ENCODE measurements at regions not wholly inside any gene's neighbourhood (a gene's known extent, or its start where the extent isn't known, plus 50 kb on each side); places are given as distances from the start of the nearest gene placed in this dataset.

DNA sequence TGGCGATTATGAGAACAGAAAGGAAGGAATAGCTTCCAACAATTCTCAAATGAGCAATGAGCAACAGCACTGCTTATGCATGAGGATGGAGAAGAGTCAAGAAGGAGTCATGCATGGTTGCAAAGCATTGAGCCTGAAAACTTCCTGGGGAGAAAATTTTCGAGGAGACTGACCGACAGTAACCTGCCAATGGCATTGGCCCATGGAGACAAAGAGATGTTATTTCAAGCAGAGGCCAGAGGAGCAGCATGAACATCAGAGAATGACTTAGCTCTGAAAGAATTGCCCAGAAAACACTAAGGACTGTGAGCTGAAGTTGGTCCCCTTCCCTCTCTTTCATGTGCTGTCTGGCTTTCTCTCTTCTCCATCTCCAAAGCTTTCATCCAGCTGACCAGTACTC is 343.4 kb downstream of the ADAMTS20 start:
- H3K27ac ChIP-seq (ENCODE audit: low read depth, low read length) = peak overlapping the region; percentile 91
- no peaks in the 10 kb centered on the region for H3K79me2 ChIP-seq (ENCODE audit: insufficient read depth, low read length)
- no peaks in the 10 kb centered on the region for H3K36me3 ChIP-seq (ENCODE audit: insufficient read depth, low read length)
- H3K9ac ChIP-seq (ENCODE audit: low read length) = peak overlapping the region; percentile 56
- Mint-ChIP-seq H3K4me1 (ENCODE audit: low read depth, unreplicated experiment) (peaks cover 27% of the 10 kb centered on the region), H3K4me3 (ENCODE audit: unreplicated experiment) (no peak overlapping the region), H3K36me3 (ENCODE audit: low read depth, unreplicated experiment) (no peaks in the 10 kb centered on the region), H3K27me3 (ENCODE audit: low read depth, unreplicated experiment) (no peaks in the 10 kb centered on the region), H3K27ac (ENCODE audit: unreplicated experiment) (no peak overlapping the region), H3K9me3 (ENCODE audit: unreplicated experiment) (no peaks in the 10 kb centered on the region)
- H3K27me3 ChIP-seq (ENCODE audit: insufficient read depth, low read length) = no peaks in the 10 kb centered on the region
- no peak for TF ChIP-seq EZH2 (IDR thresholded peaks at IDR 0.05; ENCODE audit: insufficient read depth, low read length)
- TF ChIP-seq, protein P1, sequence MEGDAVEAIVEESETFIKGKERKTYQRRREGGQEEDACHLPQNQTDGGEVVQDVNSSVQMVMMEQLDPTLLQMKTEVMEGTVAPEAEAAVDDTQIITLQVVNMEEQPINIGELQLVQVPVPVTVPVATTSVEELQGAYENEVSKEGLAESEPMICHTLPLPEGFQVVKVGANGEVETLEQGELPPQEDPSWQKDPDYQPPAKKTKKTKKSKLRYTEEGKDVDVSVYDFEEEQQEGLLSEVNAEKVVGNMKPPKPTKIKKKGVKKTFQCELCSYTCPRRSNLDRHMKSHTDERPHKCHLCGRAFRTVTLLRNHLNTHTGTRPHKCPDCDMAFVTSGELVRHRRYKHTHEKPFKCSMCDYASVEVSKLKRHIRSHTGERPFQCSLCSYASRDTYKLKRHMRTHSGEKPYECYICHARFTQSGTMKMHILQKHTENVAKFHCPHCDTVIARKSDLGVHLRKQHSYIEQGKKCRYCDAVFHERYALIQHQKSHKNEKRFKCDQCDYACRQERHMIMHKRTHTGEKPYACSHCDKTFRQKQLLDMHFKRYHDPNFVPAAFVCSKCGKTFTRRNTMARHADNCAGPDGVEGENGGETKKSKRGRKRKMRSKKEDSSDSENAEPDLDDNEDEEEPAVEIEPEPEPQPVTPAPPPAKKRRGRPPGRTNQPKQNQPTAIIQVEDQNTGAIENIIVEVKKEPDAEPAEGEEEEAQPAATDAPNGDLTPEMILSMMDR (IDR thresholded peaks at IDR 0.05; ENCODE audit: insufficient read depth, low read depth, low read length) = no peak
- H3K4me3 ChIP-seq (ENCODE audit: insufficient read depth, low read depth, low read length) = no peak overlapping the region
- no peaks in the 10 kb centered on the region for H3K9me3 ChIP-seq (ENCODE audit: insufficient read depth, low read depth, low read length)
- no peaks in the 10 kb centered on the region for H4K20me1 ChIP-seq (ENCODE audit: insufficient read depth, low read length)
- H3K4me1 ChIP-seq (ENCODE audit: insufficient read depth, low read length) = peaks cover 36% of the 10 kb centered on the region
- H2AFZ ChIP-seq (ENCODE audit: low read depth, low read length) = no peak overlapping the region
- peak overlapping the region; percentile 31 for H3K4me2 ChIP-seq (ENCODE audit: low read length)
- peak; percentile 80 for FAIRE-seq
- peak; percentile 74 for DNase-seq (ENCODE audit: low read depth)

DNA sequence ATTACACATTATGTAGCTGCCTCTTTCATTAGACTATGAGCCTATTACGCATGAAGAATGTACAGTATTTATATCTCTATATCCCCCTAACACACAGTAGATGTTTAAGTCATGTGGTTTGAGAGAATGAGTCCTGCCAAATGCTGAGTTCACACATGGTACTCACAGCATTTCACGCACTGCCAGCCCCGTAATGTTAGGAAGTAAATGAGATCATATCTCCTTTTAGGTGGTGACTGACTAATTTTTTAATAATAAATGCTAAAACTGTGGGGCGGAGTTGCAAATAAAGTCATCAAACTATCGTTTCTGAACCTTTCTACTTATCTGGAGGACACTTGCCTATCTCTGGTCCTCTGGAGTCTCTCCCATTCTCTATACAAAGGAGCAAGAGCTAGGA is 343.8 kb downstream of the ADAMTS20 start:
- no peak for FAIRE-seq
- no peak overlapping the region for H3K4me3 ChIP-seq (ENCODE audit: insufficient read depth, low read depth, low read length)
- no peaks in the 10 kb centered on the region for H3K79me2 ChIP-seq (ENCODE audit: insufficient read depth, low read length)
- no peaks in the 10 kb centered on the region for H3K36me3 ChIP-seq (ENCODE audit: insufficient read depth, low read length)
- no peaks in the 10 kb centered on the region for H3K27me3 ChIP-seq (ENCODE audit: insufficient read depth, low read length)
- peak overlapping the region; percentile 56 for H3K9ac ChIP-seq (ENCODE audit: low read length)
- no peaks in the 10 kb centered on the region for H4K20me1 ChIP-seq (ENCODE audit: insufficient read depth, low read length)
- no peak overlapping the region for H3K4me3 Mint-ChIP-seq (ENCODE audit: unreplicated experiment)
- H3K36me3 Mint-ChIP-seq (ENCODE audit: low read depth, unreplicated experiment) = no peaks in the 10 kb centered on the region
- H3K4me1 Mint-ChIP-seq (ENCODE audit: low read depth, unreplicated experiment) = peaks cover 27% of the 10 kb centered on the region
- H2AFZ ChIP-seq (ENCODE audit: low read depth, low read length) = no peak overlapping the region
- H3K9me3 Mint-ChIP-seq (ENCODE audit: unreplicated experiment) = no peaks in the 10 kb centered on the region
- DNase-seq (ENCODE audit: low read depth) = peak; percentile 58
- peaks cover 36% of the 10 kb centered on the region for H3K4me1 ChIP-seq (ENCODE audit: insufficient read depth, low read length)
- peak overlapping the region; percentile 31 for H3K4me2 ChIP-seq (ENCODE audit: low read length)
- peak overlapping the region; percentile 91 for H3K27ac ChIP-seq (ENCODE audit: low read depth, low read length)
- TF ChIP-seq EZH2 (IDR thresholded peaks at IDR 0.05; ENCODE audit: insufficient read depth, low read length) = no peak
- TF ChIP-seq, protein P1 (IDR thresholded peaks at IDR 0.05; ENCODE audit: insufficient read depth, low read depth, low read length) = no peak
- H3K27me3 Mint-ChIP-seq (ENCODE audit: low read depth, unreplicated experiment) = no peaks in the 10 kb centered on the region
- no peak overlapping the region for H3K27ac Mint-ChIP-seq (ENCODE audit: unreplicated experiment)
- no peaks in the 10 kb centered on the region for H3K9me3 ChIP-seq (ENCODE audit: insufficient read depth, low read depth, low read length)

GRCh38 chr12:43206396-43206795 is 345.6 kb downstream of the ADAMTS20 start:
- H3K36me3 ChIP-seq (ENCODE audit: insufficient read depth, low read length) = no peaks in the 10 kb centered on the region
- TF ChIP-seq, protein P1 (IDR thresholded peaks at IDR 0.05; ENCODE audit: insufficient read depth, low read depth, low read length) = no peak
- no peak for TF ChIP-seq EZH2 (IDR thresholded peaks at IDR 0.05; ENCODE audit: insufficient read depth, low read length)
- H3K9me3 ChIP-seq (ENCODE audit: insufficient read depth, low read depth, low read length) = no peaks in the 10 kb centered on the region
- Mint-ChIP-seq H3K4me1 (ENCODE audit: low read depth, unreplicated experiment) (peaks cover 27% of the 10 kb centered on the region), H3K27me3 (ENCODE audit: low read depth, unreplicated experiment) (no peaks in the 10 kb centered on the region), H3K4me3 (ENCODE audit: unreplicated experiment) (no peak overlapping the region), H3K9me3 (ENCODE audit: unreplicated experiment) (no peaks in the 10 kb centered on the region), H3K27ac (ENCODE audit: unreplicated experiment) (no peak overlapping the region), H3K36me3 (ENCODE audit: low read depth, unreplicated experiment) (no peaks in the 10 kb centered on the region)
- no peak overlapping the region for H3K9ac ChIP-seq (ENCODE audit: low read length)
- no peak overlapping the region for H3K4me2 ChIP-seq (ENCODE audit: low read length)
- no peak overlapping the region for H3K4me3 ChIP-seq (ENCODE audit: insufficient read depth, low read depth, low read length)
- FAIRE-seq = no peak
- no peak overlapping the region for H2AFZ ChIP-seq (ENCODE audit: low read depth, low read length)
- peak overlapping the region; percentile 66 for H3K27ac ChIP-seq (ENCODE audit: low read depth, low read length)
- H3K27me3 ChIP-seq (ENCODE audit: insufficient read depth, low read length) = no peaks in the 10 kb centered on the region
- H3K79me2 ChIP-seq (ENCODE audit: insufficient read depth, low read length) = no peaks in the 10 kb centered on the region
- H3K4me1 ChIP-seq (ENCODE audit: insufficient read depth, low read length) = peaks cover 34% of the 10 kb centered on the region
- peak; percentile 83 for DNase-seq (ENCODE audit: low read depth)
- no peaks in the 10 kb centered on the region for H4K20me1 ChIP-seq (ENCODE audit: insufficient read depth, low read length)
